IPS-15b (cell line): ENCODE measurements at regions not wholly inside any gene's neighbourhood (a gene's known extent, or its start where the extent isn't known, plus 50 kb on each side); places are given as distances from the start of the nearest gene placed in this dataset.

Source experiments
- H3K27me3 ChIP-seq: one replicate; pipeline ENCODE4 v1.6.1; 2013; ENCODE audit warnings: low read length; ENCODE audit not compliant: control insufficient read depth, insufficient read depth
- H3K36me3 ChIP-seq: one replicate; pipeline ENCODE4 v1.6.1; 2013; ENCODE audit warnings: low read length; ENCODE audit not compliant: control insufficient read depth, insufficient read depth
- H3K4me1 ChIP-seq: one replicate; pipeline ENCODE4 v1.6.1; 2013; ENCODE audit warnings: mild to moderate bottlenecking, low read length; ENCODE audit not compliant: control insufficient read depth, insufficient read depth
- H3K4me3 ChIP-seq: one replicate; pipeline ENCODE4 v1.5.1; 2013; ENCODE audit warnings: low read depth, low read length
- H3K9ac ChIP-seq: one replicate; pipeline ENCODE4 v1.6.1; 2013; ENCODE audit warnings: low read depth, mild to moderate bottlenecking, low read length
- H3K9me3 ChIP-seq: one replicate; pipeline ENCODE4 v1.6.1; 2013; ENCODE audit warnings: mild to moderate bottlenecking, low read length; ENCODE audit not compliant: control insufficient read depth, insufficient read depth

- Histone ChIP-seq H3K9ac (no peak overlapping the region), H3K36me3 (no peaks in the 10 kb centered on the region), H3K4me3 (no peak overlapping the region), H3K27me3 (no peaks in the 10 kb centered on the region), H3K9me3 (no peaks in the 10 kb centered on the region), H3K4me1 (no peaks in the 10 kb centered on the region)
Observed at GRCh38 chr3:117268318-117268717, 558.7 kb downstream of the TUSC7 start.

GRCh38 chr3:117272274-117272673 is 562.7 kb downstream of the TUSC7 start:
- no peaks in the 10 kb centered on the region for H3K36me3 ChIP-seq
- H3K4me3 ChIP-seq, result no peak overlapping the region
- H3K9ac ChIP-seq, result no peak overlapping the region
- H3K27me3 ChIP-seq, result no peaks in the 10 kb centered on the region
- no peaks in the 10 kb centered on the region for H3K4me1 ChIP-seq
- H3K9me3 ChIP-seq, result no peaks in the 10 kb centered on the region

- no peak overlapping the region for H3K4me3 ChIP-seq
- no peaks in the 10 kb centered on the region for H3K9me3 ChIP-seq
- peaks cover 3% of the 10 kb centered on the region for H3K4me1 ChIP-seq
- no peak overlapping the region for H3K9ac ChIP-seq
- no peaks in the 10 kb centered on the region for H3K27me3 ChIP-seq
- no peaks in the 10 kb centered on the region for H3K36me3 ChIP-seq
Observed at GRCh38 chr3:117272876-117273523, 563.4 kb downstream of the TUSC7 start.

- Histone ChIP-seq H3K4me3 (no peak overlapping the region), H3K9me3 (no peaks in the 10 kb centered on the region), H3K9ac (no peak overlapping the region), H3K27me3 (no peaks in the 10 kb centered on the region), H3K36me3 (no peaks in the 10 kb centered on the region), H3K4me1 (peaks cover 3% of the 10 kb centered on the region)
Observed at GRCh38 chr3:117277816-117278215, 568.2 kb downstream of the TUSC7 start.

- no peaks in the 10 kb centered on the region for H3K36me3 ChIP-seq
- peaks cover 3% of the 10 kb centered on the region for H3K4me1 ChIP-seq
- H3K9ac ChIP-seq, result no peak overlapping the region
- no peak overlapping the region for H3K4me3 ChIP-seq
- H3K27me3 ChIP-seq, result no peaks in the 10 kb centered on the region
- no peaks in the 10 kb centered on the region for H3K9me3 ChIP-seq
Observed at GRCh38 chr3:117278424-117279190, 569.0 kb downstream of the TUSC7 start.

GRCh38 chr3:117281371-117281770 is 571.8 kb downstream of the TUSC7 start:
- Histone ChIP-seq H3K36me3 (no peaks in the 10 kb centered on the region), H3K4me3 (no peak overlapping the region), H3K4me1 (peaks cover 3% of the 10 kb centered on the region), H3K9me3 (no peaks in the 10 kb centered on the region), H3K27me3 (no peaks in the 10 kb centered on the region), H3K9ac (no peak overlapping the region)

- Histone ChIP-seq H3K9ac (no peak overlapping the region), H3K9me3 (no peaks in the 10 kb centered on the region), H3K36me3 (no peaks in the 10 kb centered on the region), H3K4me1 (peaks cover 3% of the 10 kb centered on the region), H3K4me3 (no peak overlapping the region), H3K27me3 (no peaks in the 10 kb centered on the region)
Observed at GRCh38 chr3:117282566-117282965, 573.0 kb downstream of the TUSC7 start.

- Histone ChIP-seq H3K27me3 (no peaks in the 10 kb centered on the region), H3K9ac (no peak overlapping the region), H3K4me3 (no peak overlapping the region), H3K9me3 (no peaks in the 10 kb centered on the region), H3K4me1 (no peaks in the 10 kb centered on the region), H3K36me3 (no peaks in the 10 kb centered on the region)
Observed at GRCh38 chr3:117285737-117286136, 576.2 kb downstream of the TUSC7 start.

GRCh38 chr3:117286488-117286887 is 576.9 kb downstream of the TUSC7 start:
- Histone ChIP-seq H3K9me3 (no peaks in the 10 kb centered on the region), H3K27me3 (no peaks in the 10 kb centered on the region), H3K36me3 (no peaks in the 10 kb centered on the region), H3K9ac (no peak overlapping the region), H3K4me3 (no peak overlapping the region), H3K4me1 (peaks cover 2% of the 10 kb centered on the region)

- Histone ChIP-seq H3K4me1 (peaks cover 5% of the 10 kb centered on the region), H3K9me3 (no peaks in the 10 kb centered on the region), H3K27me3 (no peaks in the 10 kb centered on the region), H3K36me3 (no peaks in the 10 kb centered on the region), H3K9ac (no peak overlapping the region), H3K4me3 (no peak overlapping the region)
Observed at GRCh38 chr3:117287602-117288001, 578.0 kb downstream of the TUSC7 start.

GRCh38 chr3:117291476-117291875 is 581.9 kb downstream of the TUSC7 start:
- no peaks in the 10 kb centered on the region for H3K27me3 ChIP-seq
- no peak overlapping the region for H3K9ac ChIP-seq
- H3K36me3 ChIP-seq, result no peaks in the 10 kb centered on the region
- peaks cover 5% of the 10 kb centered on the region for H3K4me1 ChIP-seq
- H3K4me3 ChIP-seq, result no peak overlapping the region
- no peaks in the 10 kb centered on the region for H3K9me3 ChIP-seq

- Histone ChIP-seq H3K4me3 (no peak overlapping the region), H3K4me1 (no peaks in the 10 kb centered on the region), H3K9ac (no peak overlapping the region), H3K36me3 (no peaks in the 10 kb centered on the region), H3K9me3 (no peaks in the 10 kb centered on the region), H3K27me3 (no peaks in the 10 kb centered on the region)
Observed at GRCh38 chr3:117297065-117297464, 587.5 kb downstream of the TUSC7 start.
